ENCODE measurements at regions not wholly inside any gene's neighbourhood (a gene's known extent, or its start where the extent isn't known, plus 50 kb on each side); places are given as distances from the start of the nearest gene placed in this dataset.

- no peak overlapping the region for H3K4me3 ChIP-seq (ENCODE audit: insufficient read depth, low read length, poor library complexity, severe bottlenecking)
- H3K79me2 ChIP-seq (ENCODE audit: insufficient read depth, low read length): no peaks in the 10 kb centered on the region
- no peaks in the 10 kb centered on the region for H3F3A ChIP-seq (ENCODE audit: insufficient read depth)
- no peak overlapping the region for H3K4me2 ChIP-seq (ENCODE audit: low read depth, low read length, poor library complexity, severe bottlenecking)
- no peaks in the 10 kb centered on the region for H4K20me1 ChIP-seq (ENCODE audit: low read depth, low read length)
- H3K9me3 ChIP-seq (ENCODE audit: insufficient read depth, low read length): no peaks in the 10 kb centered on the region
- H3K9ac ChIP-seq (ENCODE audit: low read length): no peak overlapping the region
- no peaks in the 10 kb centered on the region for H3K36me3 ChIP-seq (ENCODE audit: low read length)
- no peak overlapping the region for H2AFZ ChIP-seq (ENCODE audit: low read depth, low read length, severe bottlenecking)
- TF ChIP-seq EZH2phosphoT487 (conservative IDR thresholded peaks at IDR 0.05; ENCODE audit: low read length) (no peak), CTCF (IDR thresholded peaks at IDR 0.05; ENCODE audit: insufficient read depth, low read length, poor library complexity, severe bottlenecking) (no peak)
- H3K27me3 ChIP-seq (ENCODE audit: low read length): no peaks in the 10 kb centered on the region
- no peaks in the 10 kb centered on the region for H3K9me2 ChIP-seq (replicated peaks; ENCODE audit: insufficient read depth, low read length)
- H3K27ac ChIP-seq (ENCODE audit: low read depth, low read length): no peak overlapping the region
These were observed 106.1 kb downstream of the SEC16B start for GRCh38 chr1:177863796-177864195.

- H3K9ac ChIP-seq (ENCODE audit: low read length): no peak overlapping the region
- no peaks in the 10 kb centered on the region for H3K9me2 ChIP-seq (replicated peaks; ENCODE audit: insufficient read depth, low read length)
- no peak overlapping the region for H3K27ac ChIP-seq (ENCODE audit: low read depth, low read length)
- H3K4me3 ChIP-seq (ENCODE audit: insufficient read depth, low read length, poor library complexity, severe bottlenecking): no peak overlapping the region
- H3K36me3 ChIP-seq (ENCODE audit: low read length): no peaks in the 10 kb centered on the region
- no peaks in the 10 kb centered on the region for H3F3A ChIP-seq (ENCODE audit: insufficient read depth)
- TF ChIP-seq CTCF (IDR thresholded peaks at IDR 0.05; ENCODE audit: insufficient read depth, low read length, poor library complexity, severe bottlenecking): no peak
- no peak for TF ChIP-seq EZH2phosphoT487 (conservative IDR thresholded peaks at IDR 0.05; ENCODE audit: low read length)
- no peak overlapping the region for H2AFZ ChIP-seq (ENCODE audit: low read depth, low read length, severe bottlenecking)
- no peak overlapping the region for H3K4me2 ChIP-seq (ENCODE audit: low read depth, low read length, poor library complexity, severe bottlenecking)
- no peaks in the 10 kb centered on the region for H3K9me3 ChIP-seq (ENCODE audit: insufficient read depth, low read length)
- H3K79me2 ChIP-seq (ENCODE audit: insufficient read depth, low read length): no peaks in the 10 kb centered on the region
- H3K27me3 ChIP-seq (ENCODE audit: low read length): no peaks in the 10 kb centered on the region
- H4K20me1 ChIP-seq (ENCODE audit: low read depth, low read length): no peaks in the 10 kb centered on the region
These were observed 106.9 kb downstream of the SEC16B start for GRCh38 chr1:177862916-177863315.

GRCh38 chr1:177859572-177859971, 110.3 kb downstream of the SEC16B start:
- Histone ChIP-seq H3K4me2 (ENCODE audit: low read depth, low read length, poor library complexity, severe bottlenecking) (no peak overlapping the region), H3K36me3 (ENCODE audit: low read length) (no peaks in the 10 kb centered on the region), H3K9ac (ENCODE audit: low read length) (no peak overlapping the region), H3K27ac (ENCODE audit: low read depth, low read length) (no peak overlapping the region), H3K9me3 (ENCODE audit: insufficient read depth, low read length) (no peaks in the 10 kb centered on the region), H3F3A (ENCODE audit: insufficient read depth) (no peaks in the 10 kb centered on the region), H2AFZ (ENCODE audit: low read depth, low read length, severe bottlenecking) (no peak overlapping the region), H3K27me3 (ENCODE audit: low read length) (no peaks in the 10 kb centered on the region), H3K9me2 (replicated peaks; ENCODE audit: insufficient read depth, low read length) (no peaks in the 10 kb centered on the region), H3K4me3 (ENCODE audit: insufficient read depth, low read length, poor library complexity, severe bottlenecking) (no peak overlapping the region), H3K79me2 (ENCODE audit: insufficient read depth, low read length) (no peaks in the 10 kb centered on the region), H4K20me1 (ENCODE audit: low read depth, low read length) (no peaks in the 10 kb centered on the region)
- TF ChIP-seq CTCF (IDR thresholded peaks at IDR 0.05; ENCODE audit: insufficient read depth, low read length, poor library complexity, severe bottlenecking) (no peak), EZH2phosphoT487 (conservative IDR thresholded peaks at IDR 0.05; ENCODE audit: low read length) (no peak)

All from SU-DHL-6 (cell line).